Subcutaneous abdominal adipose tissue (tissue), 5 donors: ENCODE measurements at regions not wholly inside any gene's neighbourhood (a gene's known extent, or its start where the extent isn't known, plus 50 kb on each side); places are given as distances from the start of the nearest gene placed in this dataset.

Experiments used
- H3K27ac ChIP-seq: one replicate; pipeline ENCODE4 v1.7.0; 2013; ENCODE audit warnings: low read depth, mild to moderate bottlenecking, inconsistent platforms, low read length, moderate library complexity
- H3K27me3 ChIP-seq, 5 donors: one replicate each; pipeline ENCODE4 v1.7.0; 2013; ENCODE audit warnings: low read length in 5 of 5, inconsistent platforms in 1 of 5; ENCODE audit not compliant: control insufficient read depth in 5 of 5, insufficient read depth in 4 of 5
- H3K36me3 ChIP-seq, 5 donors: one replicate each; pipeline ENCODE4 v1.7.0; 2013; ENCODE audit warnings: low read length in 5 of 5; ENCODE audit not compliant: control insufficient read depth in 5 of 5, insufficient read depth in 5 of 5
- H3K4me1 ChIP-seq, 5 donors: one replicate each; pipeline ENCODE4 v1.7.0; 2013; ENCODE audit warnings: low read length in 5 of 5, mild to moderate bottlenecking in 3 of 5, moderate library complexity in 1 of 5; ENCODE audit not compliant: control insufficient read depth in 5 of 5, insufficient read depth in 5 of 5
- H3K4me3 ChIP-seq, 5 donors: one replicate each; pipeline ENCODE4 v1.7.0; 2013; ENCODE audit warnings: low read length in 5 of 5, low read depth in 1 of 5
- H3K9ac ChIP-seq, 5 donors: one replicate each; pipeline ENCODE4 v1.7.0; 2013; ENCODE audit warnings: low read length in 5 of 5, mild to moderate bottlenecking in 4 of 5, moderate library complexity in 3 of 5
- H3K9me3 ChIP-seq, 5 donors: one replicate each; pipeline ENCODE4 v1.7.0; 2013; ENCODE audit warnings: low read length in 5 of 5; ENCODE audit not compliant: control insufficient read depth in 5 of 5
- donor health status: healthy.
- donor health status: healthy.
- donor health status: healthy.
- donor health status: healthy.
- donor health status: healthy.

DNA sequence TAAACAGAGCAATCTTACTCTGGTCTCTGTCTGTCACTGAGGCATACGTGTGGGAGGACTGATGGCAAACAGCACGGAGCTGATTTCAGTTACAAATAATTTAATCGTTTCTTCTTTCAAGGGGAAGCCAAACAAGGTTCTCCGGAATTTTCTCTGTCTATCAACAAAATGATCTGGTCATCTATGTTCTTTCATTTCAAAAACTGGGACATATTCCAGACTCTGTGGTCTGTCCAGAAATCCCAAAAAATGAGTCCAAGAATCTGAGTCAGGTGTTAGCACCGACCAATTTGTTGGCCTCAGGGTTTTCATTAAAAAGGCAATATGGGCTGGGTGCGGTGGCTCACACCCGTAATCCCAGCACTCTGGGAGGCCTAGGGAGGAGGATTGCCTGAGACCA, 69.9 kb upstream of the ZNF608 start:
- Histone ChIP-seq H3K9me3 (no peaks in the 10 kb centered on the region), H3K4me3 (no peak overlapping the region), H3K27me3 (no peaks in the 10 kb centered on the region), H3K36me3 (no peaks in the 10 kb centered on the region), H3K27ac (no peak overlapping the region), H3K4me1 (no peaks in the 10 kb centered on the region), H3K9ac (no peak overlapping the region)

DNA sequence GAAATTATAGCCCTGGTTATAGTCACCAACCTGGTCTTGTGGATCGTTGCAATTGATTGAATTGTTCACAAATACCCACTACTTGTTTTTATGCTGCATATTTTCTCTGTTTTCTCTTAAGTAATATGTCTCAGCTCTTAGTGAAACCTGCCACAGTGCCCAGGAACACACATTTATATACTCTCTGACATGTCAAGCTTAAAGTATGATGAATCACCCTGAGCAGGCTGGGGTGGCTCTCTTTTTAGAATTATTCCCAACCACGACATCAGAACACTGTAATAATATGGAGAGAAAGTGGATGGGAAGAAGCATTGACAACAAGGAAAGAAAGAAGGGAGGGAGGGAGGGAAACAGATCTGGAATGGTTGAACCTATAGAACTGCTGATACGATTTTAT, 72.8 kb upstream of the ZNF608 start:
- Histone ChIP-seq H3K27ac (no peak overlapping the region), H3K9ac (no peak overlapping the region), H3K9me3 (no peaks in the 10 kb centered on the region), H3K4me3 (no peak overlapping the region), H3K36me3 (no peaks in the 10 kb centered on the region), H3K27me3 (no peaks in the 10 kb centered on the region), H3K4me1 (no peaks in the 10 kb centered on the region)

DNA sequence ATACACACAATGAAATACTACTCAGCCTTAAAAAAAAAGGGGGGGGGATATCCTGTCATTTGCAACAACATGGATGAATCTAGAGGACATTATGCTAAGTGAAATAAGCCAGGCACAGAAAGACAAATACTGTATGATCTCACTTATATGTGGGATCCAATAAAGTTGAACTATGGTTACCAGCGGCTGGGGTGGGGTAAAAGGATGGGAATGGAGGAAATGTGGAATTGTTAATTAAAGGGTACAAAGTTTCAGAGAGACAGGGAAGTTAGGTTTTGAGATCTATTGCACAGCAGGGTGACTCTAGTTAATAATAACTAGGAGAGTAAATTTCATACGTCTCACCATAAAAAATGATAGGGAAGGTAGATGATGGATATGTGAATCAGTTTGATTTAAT, 76.2 kb upstream of the ZNF608 start:
- no peaks in the 10 kb centered on the region for H3K36me3 ChIP-seq
- H3K27ac ChIP-seq, result no peak overlapping the region
- no peaks in the 10 kb centered on the region for H3K27me3 ChIP-seq
- H3K4me3 ChIP-seq, result no peak overlapping the region
- no peak overlapping the region for H3K9ac ChIP-seq
- no peaks in the 10 kb centered on the region for H3K4me1 ChIP-seq
- H3K9me3 ChIP-seq, result no peaks in the 10 kb centered on the region

DNA sequence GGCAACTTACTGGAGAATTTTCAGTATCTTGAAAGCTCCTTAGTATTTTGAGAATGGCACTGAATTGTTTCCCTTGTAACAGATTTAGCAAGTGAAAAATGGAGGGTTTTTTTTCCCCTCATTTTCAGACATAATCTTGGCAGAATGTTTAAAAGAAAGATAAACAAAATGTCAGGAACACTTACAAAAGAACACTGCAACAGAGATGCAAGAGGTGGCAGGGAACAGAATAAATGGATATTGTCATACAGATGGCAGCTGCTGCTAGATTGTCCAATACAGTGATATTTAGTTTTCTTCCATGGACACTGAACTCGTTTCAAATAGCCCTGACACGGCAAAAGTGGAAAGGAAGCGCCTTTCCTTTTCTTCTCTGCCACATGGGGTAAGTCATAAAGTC, 76.9 kb upstream of the ZNF608 start:
- Histone ChIP-seq H3K9ac (no peak overlapping the region), H3K36me3 (no peaks in the 10 kb centered on the region), H3K27me3 (no peaks in the 10 kb centered on the region), H3K4me3 (no peak overlapping the region), H3K9me3 (no peaks in the 10 kb centered on the region), H3K4me1 (no peaks in the 10 kb centered on the region), H3K27ac (no peak overlapping the region)

DNA sequence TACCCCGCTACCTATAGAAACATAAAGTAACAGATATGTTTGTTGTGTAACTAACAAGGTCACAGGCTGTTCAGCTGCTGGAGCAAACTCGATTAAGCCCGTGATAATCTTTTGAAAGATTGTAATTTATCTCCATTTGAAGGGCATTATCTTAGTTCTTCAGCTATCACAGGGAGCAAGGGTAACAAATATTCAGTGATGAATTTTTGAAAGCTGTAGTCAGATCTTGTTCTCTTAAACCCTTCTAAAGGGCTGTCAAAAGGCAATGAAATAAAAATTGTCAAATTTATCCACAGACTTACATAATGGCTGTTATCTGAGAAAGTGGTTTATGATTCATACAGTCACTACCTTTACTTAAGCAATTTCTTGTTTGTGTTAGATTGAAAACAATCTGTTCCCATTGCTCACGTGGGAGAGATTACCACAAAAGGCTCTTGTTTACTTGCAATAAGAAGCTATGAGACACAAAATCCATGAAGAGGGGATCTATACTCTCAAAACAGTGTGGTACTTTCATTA, 78.3 kb upstream of the ZNF608 start:
- no peaks in the 10 kb centered on the region for H3K9me3 ChIP-seq
- H3K27ac ChIP-seq, result no peak overlapping the region
- H3K27me3 ChIP-seq, result no peaks in the 10 kb centered on the region
- H3K4me3 ChIP-seq, result no peak overlapping the region
- H3K9ac ChIP-seq, result no peak overlapping the region
- no peaks in the 10 kb centered on the region for H3K4me1 ChIP-seq
- no peaks in the 10 kb centered on the region for H3K36me3 ChIP-seq

DNA sequence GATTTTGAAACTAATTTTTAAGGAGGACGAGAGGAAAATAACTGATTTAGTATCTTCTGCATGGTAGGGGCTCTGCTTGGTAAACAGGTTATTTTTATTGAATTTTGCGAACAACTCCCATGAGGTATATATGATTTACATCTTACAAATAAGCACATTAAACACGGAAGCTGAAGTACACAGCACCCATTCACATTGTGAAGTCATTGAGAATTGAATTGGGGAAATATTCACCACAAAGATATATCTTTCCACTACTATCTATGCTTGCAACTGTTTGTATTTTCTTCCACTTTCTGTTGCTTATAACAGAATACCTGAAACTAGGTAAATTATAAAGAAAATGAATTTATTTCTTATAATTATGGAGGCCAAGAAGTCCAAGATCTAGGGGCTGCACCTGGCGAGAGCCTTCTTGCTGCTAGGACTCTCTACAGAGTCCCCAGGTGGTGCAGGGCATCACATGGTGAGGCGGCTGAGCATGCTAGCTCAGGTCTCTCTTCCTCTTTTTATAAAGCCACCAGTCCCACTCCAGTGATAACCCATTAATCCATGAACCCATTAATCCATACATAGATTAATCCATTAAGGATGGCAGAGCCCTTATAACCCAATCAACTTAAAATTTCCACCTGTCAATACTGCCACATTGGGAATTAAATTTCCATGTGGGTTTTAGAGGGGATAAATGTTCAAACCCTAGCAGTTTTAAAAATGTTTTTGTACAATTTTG, 79.0 kb upstream of the ZNF608 start:
- Histone ChIP-seq H3K9me3 (no peaks in the 10 kb centered on the region), H3K36me3 (no peaks in the 10 kb centered on the region), H3K27ac (no peak overlapping the region), H3K4me1 (no peaks in the 10 kb centered on the region), H3K4me3 (no peak overlapping the region), H3K9ac (no peak overlapping the region), H3K27me3 (no peaks in the 10 kb centered on the region)

DNA sequence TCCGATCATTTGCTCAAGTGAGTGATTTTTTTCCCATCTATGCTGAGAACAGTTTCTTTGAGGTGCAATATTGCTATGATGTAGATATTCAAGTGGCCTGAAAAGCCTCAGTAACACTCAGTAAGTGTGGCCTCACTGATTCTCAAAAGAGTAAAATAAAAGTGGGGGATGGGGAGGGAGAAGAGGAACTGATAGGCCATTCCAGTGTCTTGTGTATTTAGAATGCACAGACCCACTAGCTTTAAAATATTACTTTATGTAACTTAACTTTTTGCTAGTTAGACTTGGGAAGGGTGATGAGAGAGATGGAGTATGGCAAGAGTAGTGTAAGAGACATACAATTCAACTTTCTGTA, 79.5 kb upstream of the ZNF608 start:
- Histone ChIP-seq H3K9ac (no peak overlapping the region), H3K4me3 (no peak overlapping the region), H3K27ac (no peak overlapping the region)

DNA sequence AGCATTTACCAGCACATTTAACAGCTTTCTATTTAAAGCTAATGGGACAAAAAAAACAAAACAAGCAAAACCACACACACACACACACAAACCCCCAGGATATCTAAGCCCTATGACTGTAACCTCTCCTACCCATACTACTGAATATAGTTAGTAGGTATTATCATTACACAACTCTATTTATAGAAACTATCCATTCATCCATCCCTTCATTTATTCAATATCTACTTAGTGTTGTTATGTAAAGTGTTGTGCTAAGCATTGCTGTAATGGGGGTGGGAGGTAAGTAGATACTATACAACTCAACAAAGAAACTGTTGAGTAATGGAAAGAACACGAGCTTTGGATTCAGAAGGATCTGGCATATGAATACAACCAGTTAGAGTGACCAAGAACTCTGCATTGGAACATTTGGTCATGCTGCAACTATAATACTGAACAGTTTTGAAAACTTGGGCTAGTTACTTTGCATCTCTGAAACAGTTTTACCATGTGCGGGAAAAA, 82.3 kb upstream of the ZNF608 start:
- peaks cover 0 to 12% (median 5%) of the 10 kb centered on the region in 5 donors for H3K9me3 ChIP-seq
- no peaks in the 10 kb centered on the region for H3K36me3 ChIP-seq
- no peaks in the 10 kb centered on the region for H3K27me3 ChIP-seq
- no peak overlapping the region for H3K4me3 ChIP-seq
- no peaks in the 10 kb centered on the region for H3K4me1 ChIP-seq
- no peak overlapping the region for H3K9ac ChIP-seq
- no peak overlapping the region for H3K27ac ChIP-seq

More for the DNA sequence above, 79.5 kb upstream of the ZNF608 start:
- Histone ChIP-seq H3K27me3 (no peaks in the 10 kb centered on the region), H3K36me3 (no peaks in the 10 kb centered on the region), H3K4me1 (no peaks in the 10 kb centered on the region), H3K9me3 (no peaks in the 10 kb centered on the region)

DNA sequence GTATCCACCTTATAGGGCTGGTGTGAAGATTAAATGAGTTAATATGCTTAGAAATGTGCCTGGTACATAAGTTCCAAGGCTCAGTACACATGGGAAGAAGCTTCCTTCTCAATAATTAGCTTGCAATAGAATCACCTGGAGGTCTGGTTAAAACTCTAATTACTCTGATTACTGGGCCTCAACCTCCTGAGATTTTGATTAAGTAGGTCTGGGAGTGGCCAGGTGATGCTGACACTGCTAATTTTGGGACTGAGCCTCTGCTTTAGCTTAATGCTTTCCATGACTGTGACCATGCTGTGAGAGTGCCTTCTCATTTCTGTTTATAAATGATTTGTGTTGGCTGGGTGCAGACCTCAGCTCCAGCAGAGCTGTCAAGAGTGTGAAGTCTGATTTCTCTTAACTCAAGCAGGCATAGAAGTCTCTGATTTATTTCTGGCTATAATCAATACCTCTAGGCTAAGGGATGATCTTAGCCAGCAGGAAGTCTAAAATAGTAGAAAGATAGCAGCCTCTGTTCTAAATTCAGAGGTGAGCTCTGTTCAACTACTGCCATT, 85.3 kb upstream of the ZNF608 start:
- Histone ChIP-seq H3K4me3 (no peak overlapping the region), H3K27ac (no peak overlapping the region), H3K27me3 (no peaks in the 10 kb centered on the region), H3K36me3 (no peaks in the 10 kb centered on the region), H3K9me3 (peaks cover 0 to 12% (median 5%) of the 10 kb centered on the region in 5 donors), H3K9ac (no peak overlapping the region), H3K4me1 (no peaks in the 10 kb centered on the region)

DNA sequence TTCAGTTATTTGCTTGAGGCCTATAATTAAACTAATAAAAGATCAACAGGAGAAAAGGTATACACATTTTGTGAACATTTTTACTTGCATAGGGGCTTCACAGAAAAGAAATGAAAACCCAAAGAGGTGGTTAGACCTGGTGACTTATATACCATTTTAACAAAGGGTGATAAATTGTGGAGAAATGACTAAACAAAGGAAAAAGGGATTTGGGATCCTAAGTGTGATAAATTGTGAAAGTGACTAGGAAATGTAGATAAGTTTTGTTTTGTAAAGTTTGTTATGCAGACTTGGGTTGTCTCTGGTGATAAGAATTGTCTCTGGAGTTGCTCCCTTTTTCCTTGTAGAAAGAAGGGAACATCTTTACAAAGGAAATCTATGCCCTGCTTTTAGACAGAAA, 86.1 kb upstream of the ZNF608 start:
- no peaks in the 10 kb centered on the region for H3K4me1 ChIP-seq
- H3K27me3 ChIP-seq, result no peaks in the 10 kb centered on the region
- no peak overlapping the region for H3K9ac ChIP-seq
- peaks cover 0 to 12% (median 5%) of the 10 kb centered on the region in 5 donors for H3K9me3 ChIP-seq
- no peak overlapping the region for H3K27ac ChIP-seq
- H3K36me3 ChIP-seq, result no peaks in the 10 kb centered on the region
- no peak overlapping the region for H3K4me3 ChIP-seq
